H1 (cell line): ENCODE measurements at regions not wholly inside any gene's neighbourhood (a gene's known extent, or its start where the extent isn't known, plus 50 kb on each side); places are given as distances from the start of the nearest gene placed in this dataset.

Experiments
- ATF2 ChIP-seq: IDR thresholded peaks from 2 replicates; pipeline ENCODE4 v1.6.1; 2012; ENCODE audit warnings: low read length, inconsistent platforms
- CHD7 ChIP-seq: fragments of 300-600 bp; sonication (generic); IDR thresholded peaks from 2 replicates; pipeline ENCODE4 v1.7.1; 2012; ENCODE audit warnings: low read length, moderate library complexity, mild to moderate bottlenecking, inconsistent platforms; ENCODE audit not compliant: insufficient replicate concordance
- E2F6 ChIP-seq: IDR thresholded peaks from 2 replicates; pipeline ENCODE4 v1.6.1; 2012; ENCODE audit warnings: inconsistent platforms
- KDM4A ChIP-seq: IDR thresholded peaks from one replicate; pipeline ENCODE4 v1.7.1; 2012; ENCODE audit warnings: low read depth, mild to moderate bottlenecking, moderate library complexity, low read length, inconsistent platforms; ENCODE audit not compliant: severe bottlenecking
- MAFK ChIP-seq: IDR thresholded peaks from 2 replicates; pipeline ENCODE4 v1.6.1; 2012; ENCODE audit warnings: low read depth, mild to moderate bottlenecking, improper control_type of control experiment, low read length
- SP2 ChIP-seq: IDR thresholded peaks from 2 replicates; pipeline ENCODE4 v1.6.1; 2012; ENCODE audit warnings: mild to moderate bottlenecking, low read length, inconsistent platforms
- SP4 ChIP-seq: IDR thresholded peaks from 2 replicates; pipeline ENCODE4 v1.6.1; 2012; ENCODE audit warnings: low read length, inconsistent platforms
- SRF ChIP-seq: IDR thresholded peaks from 2 replicates; pipeline ENCODE4 v1.6.1; 2011; ENCODE audit warnings: mild to moderate bottlenecking, low read depth, low read length, moderate library complexity

- TF ChIP-seq CHD7 = no peak
- no peak for TF ChIP-seq MAFK
- TF ChIP-seq SRF = no peak
- no peak for TF ChIP-seq E2F6
- TF ChIP-seq SP2 = no peak
- no peak for TF ChIP-seq KDM4A
- no peak for TF ChIP-seq SP4
- TF ChIP-seq ATF2 = no peak
Measured at GRCh38 chr3:176479248-176479647, 718.0 kb downstream of the TBL1XR1 start (continued).
